ENCODE measurements at regions not wholly inside any gene's neighbourhood (a gene's known extent, or its start where the extent isn't known, plus 50 kb on each side); places are given as distances from the start of the nearest gene placed in this dataset.

DNA sequence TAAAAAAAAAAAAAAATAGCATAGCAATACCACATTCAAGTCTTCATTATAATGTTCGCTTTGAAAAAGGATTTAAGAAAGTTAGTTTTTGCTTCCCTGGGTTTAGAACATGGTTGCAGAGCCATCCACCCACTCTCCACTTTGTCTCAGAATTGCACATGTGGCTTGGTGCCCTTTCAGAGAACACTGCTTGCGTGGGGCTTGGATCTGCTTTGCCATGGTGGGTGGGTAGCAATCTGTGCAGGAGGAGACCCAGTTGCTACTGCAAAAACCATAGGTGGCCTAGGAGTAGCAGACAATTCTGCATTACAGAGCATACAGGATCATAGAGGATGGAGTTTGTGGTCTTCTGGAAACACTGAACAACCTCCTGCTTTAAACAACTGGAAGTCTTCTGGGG, 421.4 kb upstream of the CELF2 start:
- Histone ChIP-seq H3K4me3 (ENCODE audit: low read length) (no peak overlapping the region), H3K79me2 (ENCODE audit: control insufficient read depth, low read length) (no peaks in the 10 kb centered on the region), H3K27ac (ENCODE audit: low read depth, low read length) (no peak overlapping the region), H3K9me2 (replicated peaks; ENCODE audit: control insufficient read depth, low read length) (no peaks in the 10 kb centered on the region), H3K4me2 (ENCODE audit: low read length) (no peak overlapping the region), H3K9me3 (ENCODE audit: control insufficient read depth, insufficient read depth, low read length) (no peaks in the 10 kb centered on the region), H4K20me1 (ENCODE audit: control insufficient read depth, insufficient read depth, low read depth, low read length) (no peaks in the 10 kb centered on the region), H3F3A (ENCODE audit: control insufficient read depth, insufficient read depth) (no peaks in the 10 kb centered on the region), H3K36me3 (ENCODE audit: control insufficient read depth, low read length) (no peaks in the 10 kb centered on the region), H3K27me3 (ENCODE audit: control insufficient read depth, low read length) (no peaks in the 10 kb centered on the region), H3K4me1 (ENCODE audit: control insufficient read depth, low read length) (no peaks in the 10 kb centered on the region)
- TF ChIP-seq CTCF (IDR thresholded peaks at IDR 0.05; ENCODE audit: low read depth, low read length, poor library complexity, severe bottlenecking) = no peak
- TF ChIP-seq EZH2phosphoT487 (IDR thresholded peaks at IDR 0.05; ENCODE audit: borderline replicate concordance, low read length) = no peak

GRCh38 chr10:10598297-10598696, 419.4 kb upstream of the CELF2 start:
- Histone ChIP-seq H3K9me3 (ENCODE audit: control insufficient read depth, insufficient read depth, low read length) (no peaks in the 10 kb centered on the region), H4K20me1 (ENCODE audit: control insufficient read depth, insufficient read depth, low read depth, low read length) (no peaks in the 10 kb centered on the region), H3K27me3 (ENCODE audit: control insufficient read depth, low read length) (no peaks in the 10 kb centered on the region), H3F3A (ENCODE audit: control insufficient read depth, insufficient read depth) (no peaks in the 10 kb centered on the region), H3K36me3 (ENCODE audit: control insufficient read depth, low read length) (no peaks in the 10 kb centered on the region), H3K4me1 (ENCODE audit: control insufficient read depth, low read length) (no peaks in the 10 kb centered on the region), H3K4me3 (ENCODE audit: low read length) (no peak overlapping the region), H3K27ac (ENCODE audit: low read depth, low read length) (no peak overlapping the region), H3K79me2 (ENCODE audit: control insufficient read depth, low read length) (no peaks in the 10 kb centered on the region), H3K9me2 (replicated peaks; ENCODE audit: control insufficient read depth, low read length) (no peaks in the 10 kb centered on the region), H3K4me2 (ENCODE audit: low read length) (no peak overlapping the region)
- TF ChIP-seq CTCF (IDR thresholded peaks at IDR 0.05; ENCODE audit: low read depth, low read length, poor library complexity, severe bottlenecking) (no peak), EZH2phosphoT487 (IDR thresholded peaks at IDR 0.05; ENCODE audit: borderline replicate concordance, low read length) (no peak)

DNA sequence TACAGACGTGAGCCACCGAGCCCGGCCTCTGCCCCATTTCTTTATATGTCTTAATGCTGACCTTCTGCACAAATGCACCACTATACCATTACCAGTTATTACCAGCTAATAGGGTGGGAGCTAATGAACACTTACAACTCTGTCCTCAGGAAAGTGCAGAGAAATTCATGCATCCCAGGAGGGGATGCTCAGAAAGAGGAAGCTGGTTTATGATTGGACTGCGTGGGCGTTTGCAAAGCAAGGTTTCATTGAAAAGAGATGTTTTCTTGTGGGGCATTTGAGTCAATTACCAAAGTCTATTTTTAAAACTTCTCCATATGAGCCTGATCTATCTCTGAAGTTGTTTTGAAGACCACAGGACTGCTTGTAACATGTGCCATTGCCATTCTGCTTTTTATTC, 417.7 kb upstream of the CELF2 start:
- H3K27me3 ChIP-seq (ENCODE audit: control insufficient read depth, low read length) = no peaks in the 10 kb centered on the region
- no peak overlapping the region for H3K27ac ChIP-seq (ENCODE audit: low read depth, low read length)
- H3K9me2 ChIP-seq (replicated peaks; ENCODE audit: control insufficient read depth, low read length) = no peaks in the 10 kb centered on the region
- no peak overlapping the region for H3K4me3 ChIP-seq (ENCODE audit: low read length)
- no peaks in the 10 kb centered on the region for H3K36me3 ChIP-seq (ENCODE audit: control insufficient read depth, low read length)
- no peaks in the 10 kb centered on the region for H3K4me1 ChIP-seq (ENCODE audit: control insufficient read depth, low read length)
- H3K79me2 ChIP-seq (ENCODE audit: control insufficient read depth, low read length) = no peaks in the 10 kb centered on the region
- no peak overlapping the region for H3K4me2 ChIP-seq (ENCODE audit: low read length)
- H4K20me1 ChIP-seq (ENCODE audit: control insufficient read depth, insufficient read depth, low read depth, low read length) = no peaks in the 10 kb centered on the region
- no peaks in the 10 kb centered on the region for H3K9me3 ChIP-seq (ENCODE audit: control insufficient read depth, insufficient read depth, low read length)
- TF ChIP-seq EZH2phosphoT487 (IDR thresholded peaks at IDR 0.05; ENCODE audit: borderline replicate concordance, low read length) (no peak), CTCF (IDR thresholded peaks at IDR 0.05; ENCODE audit: low read depth, low read length, poor library complexity, severe bottlenecking) (no peak)
- H3F3A ChIP-seq (ENCODE audit: control insufficient read depth, insufficient read depth) = no peaks in the 10 kb centered on the region

Data from DOHH2 (cell line).